ENCODE measurements at regions not wholly inside any gene's neighbourhood (a gene's known extent, or its start where the extent isn't known, plus 50 kb on each side); places are given as distances from the start of the nearest gene placed in this dataset.

- Histone ChIP-seq H3K14ac (ENCODE audit: low read length) (no peak overlapping the region), H3K79me1 (ENCODE audit: low read length) (no peaks in the 10 kb centered on the region), H3K4ac (ENCODE audit: low read depth, low read length) (no peak overlapping the region), H3K4me3 (ENCODE audit: low read depth, low read length) (no peak overlapping the region), H3K36me3 (ENCODE audit: control insufficient read depth in 1 of 2, insufficient read depth in 2 of 2, low read length in 2 of 2) (no peaks in the 10 kb centered on the region), H2BK5ac (ENCODE audit: low read depth, low read length, poor library complexity) (no peak overlapping the region), H3K27ac (ENCODE audit: low read depth, low read length) (no peak overlapping the region), H2BK120ac (ENCODE audit: insufficient read depth, low read length, poor library complexity) (no peak overlapping the region), H3K18ac (ENCODE audit: low read length) (no peak overlapping the region), H4K8ac (ENCODE audit: low read depth, low read length) (no peak overlapping the region), H3K23ac (ENCODE audit: low read length) (no peak overlapping the region), H3K9me3 (ENCODE audit: insufficient read depth, low read depth, low read length) (no peaks in the 10 kb centered on the region), H3K4me2 (ENCODE audit: low read length) (peak overlapping the region; percentile 27), H2AK5ac (ENCODE audit: low read length) (no peak overlapping the region), H2BK12ac (ENCODE audit: low read length) (no peak overlapping the region), H3K79me2 (ENCODE audit: control insufficient read depth, insufficient read depth, low read length, poor library complexity) (no peaks in the 10 kb centered on the region), H3K4me1 (ENCODE audit: control insufficient read depth in 1 of 2, insufficient read depth in 2 of 2, low read length in 2 of 2) (no peaks in the 10 kb centered on the region), H2AFZ (ENCODE audit: insufficient read depth, low read length, poor library complexity) (no peak overlapping the region), H3K9ac (ENCODE audit: low read length) (no peak overlapping the region), H3K27me3 (ENCODE audit: insufficient read depth, low read length) (no peaks in the 10 kb centered on the region), H4K12ac (ENCODE audit: low read depth, low read length) (no peak overlapping the region), H4K91ac (ENCODE audit: low read depth, low read length) (no peak overlapping the region)
- WGBS (ENCODE audit: extremely low coverage, insufficient coverage, insufficient read length), result no CpG with 5 or more reads among the region's 21 CpGs
- peak; percentile 34 to 85 for DNase-seq
Observed at GRCh38 chr12:89016970-89017778, 335.1 kb downstream of the DUSP6 start.

GRCh38 chr12:89015419-89015818, 336.9 kb downstream of the DUSP6 start:
- H3K79me1 ChIP-seq (ENCODE audit: low read length), result no peaks in the 10 kb centered on the region
- no peaks in the 10 kb centered on the region for H3K4me1 ChIP-seq (ENCODE audit: control insufficient read depth in 1 of 2, insufficient read depth in 2 of 2, low read length in 2 of 2)
- H3K18ac ChIP-seq (ENCODE audit: low read length), result no peak overlapping the region
- no peak overlapping the region for H3K27ac ChIP-seq (ENCODE audit: low read depth, low read length)
- H3K27me3 ChIP-seq (ENCODE audit: insufficient read depth, low read length), result no peaks in the 10 kb centered on the region
- no peak overlapping the region for H4K8ac ChIP-seq (ENCODE audit: low read depth, low read length)
- no peak overlapping the region for H2AK5ac ChIP-seq (ENCODE audit: low read length)
- H2AFZ ChIP-seq (ENCODE audit: insufficient read depth, low read length, poor library complexity), result no peak overlapping the region
- no peak for DNase-seq
- H3K23ac ChIP-seq (ENCODE audit: low read length), result no peak overlapping the region
- no peaks in the 10 kb centered on the region for H3K36me3 ChIP-seq (ENCODE audit: control insufficient read depth in 1 of 2, insufficient read depth in 2 of 2, low read length in 2 of 2)
- H2BK12ac ChIP-seq (ENCODE audit: low read length), result no peak overlapping the region
- H3K4me2 ChIP-seq (ENCODE audit: low read length), result no peak overlapping the region
- H4K91ac ChIP-seq (ENCODE audit: low read depth, low read length), result no peak overlapping the region
- no peak overlapping the region for H3K4ac ChIP-seq (ENCODE audit: low read depth, low read length)
- H2BK5ac ChIP-seq (ENCODE audit: low read depth, low read length, poor library complexity), result no peak overlapping the region
- H3K4me3 ChIP-seq (ENCODE audit: low read depth, low read length), result no peak overlapping the region
- H2BK120ac ChIP-seq (ENCODE audit: insufficient read depth, low read length, poor library complexity), result no peak overlapping the region
- H3K14ac ChIP-seq (ENCODE audit: low read length), result no peak overlapping the region
- no peak overlapping the region for H3K9ac ChIP-seq (ENCODE audit: low read length)
- H4K12ac ChIP-seq (ENCODE audit: low read depth, low read length), result no peak overlapping the region
- no peaks in the 10 kb centered on the region for H3K79me2 ChIP-seq (ENCODE audit: control insufficient read depth, insufficient read depth, low read length, poor library complexity)
- no peaks in the 10 kb centered on the region for H3K9me3 ChIP-seq (ENCODE audit: insufficient read depth, low read depth, low read length)
- no CpG with 5 or more reads among the region's 1 CpG for WGBS (ENCODE audit: extremely low coverage, insufficient coverage, insufficient read length)

- Histone ChIP-seq H3K4me1 (ENCODE audit: control insufficient read depth in 1 of 2, insufficient read depth in 2 of 2, low read length in 2 of 2) (no peaks in the 10 kb centered on the region), H3K14ac (ENCODE audit: low read length) (no peak overlapping the region), H3K4ac (ENCODE audit: low read depth, low read length) (no peak overlapping the region), H3K4me3 (ENCODE audit: low read depth, low read length) (no peak overlapping the region), H4K91ac (ENCODE audit: low read depth, low read length) (no peak overlapping the region), H3K9me3 (ENCODE audit: insufficient read depth, low read depth, low read length) (no peaks in the 10 kb centered on the region), H2AK5ac (ENCODE audit: low read length) (no peak overlapping the region), H4K8ac (ENCODE audit: low read depth, low read length) (no peak overlapping the region), H3K4me2 (ENCODE audit: low read length) (no peak overlapping the region), H3K9ac (ENCODE audit: low read length) (no peak overlapping the region), H4K12ac (ENCODE audit: low read depth, low read length) (no peak overlapping the region), H3K79me1 (ENCODE audit: low read length) (no peaks in the 10 kb centered on the region), H3K27ac (ENCODE audit: low read depth, low read length) (no peak overlapping the region), H2BK120ac (ENCODE audit: insufficient read depth, low read length, poor library complexity) (no peak overlapping the region), H2BK5ac (ENCODE audit: low read depth, low read length, poor library complexity) (no peak overlapping the region), H3K79me2 (ENCODE audit: control insufficient read depth, insufficient read depth, low read length, poor library complexity) (no peaks in the 10 kb centered on the region), H2BK12ac (ENCODE audit: low read length) (no peak overlapping the region), H3K27me3 (ENCODE audit: insufficient read depth, low read length) (no peaks in the 10 kb centered on the region), H2AFZ (ENCODE audit: insufficient read depth, low read length, poor library complexity) (no peak overlapping the region), H3K18ac (ENCODE audit: low read length) (no peak overlapping the region), H3K36me3 (ENCODE audit: control insufficient read depth in 1 of 2, insufficient read depth in 2 of 2, low read length in 2 of 2) (no peaks in the 10 kb centered on the region), H3K23ac (ENCODE audit: low read length) (no peak overlapping the region)
- DNase-seq, result no peak
- WGBS (ENCODE audit: extremely low coverage, insufficient coverage, insufficient read length), result no CpG with 5 or more reads among the region's 2 CpGs
Observed at GRCh38 chr12:88998421-88998820, 353.9 kb downstream of the DUSP6 start.

GRCh38 chr12:88996200-88996788, 356.0 kb downstream of the DUSP6 start:
- Histone ChIP-seq H2AK5ac (ENCODE audit: low read length) (no peak overlapping the region), H3K4me1 (ENCODE audit: control insufficient read depth in 1 of 2, insufficient read depth in 2 of 2, low read length in 2 of 2) (no peaks in the 10 kb centered on the region), H2BK5ac (ENCODE audit: low read depth, low read length, poor library complexity) (no peak overlapping the region), H3K79me1 (ENCODE audit: low read length) (no peaks in the 10 kb centered on the region), H4K12ac (ENCODE audit: low read depth, low read length) (no peak overlapping the region), H3K4me3 (ENCODE audit: low read depth, low read length) (no peak overlapping the region), H3K18ac (ENCODE audit: low read length) (no peak overlapping the region), H2BK12ac (ENCODE audit: low read length) (no peak overlapping the region), H3K9ac (ENCODE audit: low read length) (no peak overlapping the region), H3K27ac (ENCODE audit: low read depth, low read length) (no peak overlapping the region), H3K4me2 (ENCODE audit: low read length) (no peak overlapping the region), H3K23ac (ENCODE audit: low read length) (no peak overlapping the region), H3K4ac (ENCODE audit: low read depth, low read length) (no peak overlapping the region), H3K14ac (ENCODE audit: low read length) (no peak overlapping the region), H3K79me2 (ENCODE audit: control insufficient read depth, insufficient read depth, low read length, poor library complexity) (no peaks in the 10 kb centered on the region), H2AFZ (ENCODE audit: insufficient read depth, low read length, poor library complexity) (no peak overlapping the region), H3K9me3 (ENCODE audit: insufficient read depth, low read depth, low read length) (no peaks in the 10 kb centered on the region), H4K8ac (ENCODE audit: low read depth, low read length) (no peak overlapping the region), H2BK120ac (ENCODE audit: insufficient read depth, low read length, poor library complexity) (no peak overlapping the region), H3K27me3 (ENCODE audit: insufficient read depth, low read length) (no peaks in the 10 kb centered on the region), H3K36me3 (ENCODE audit: control insufficient read depth in 1 of 2, insufficient read depth in 2 of 2, low read length in 2 of 2) (no peaks in the 10 kb centered on the region), H4K91ac (ENCODE audit: low read depth, low read length) (no peak overlapping the region)
- DNase-seq, result no peak
- no CpG with 5 or more reads among the region's 2 CpGs for WGBS (ENCODE audit: extremely low coverage, insufficient coverage, insufficient read length)

Data from trophoblast cell (in vitro differentiated cells and primary cell).